Spleen (tissue), 7 donors: ENCODE measurements at regions not wholly inside any gene's neighbourhood (a gene's known extent, or its start where the extent isn't known, plus 50 kb on each side); places are given as distances from the start of the nearest gene placed in this dataset.

ENCODE experiments used
- CTCF ChIP-seq, 11 experiments: fragments of 200-600 bp in 7 of 11; fragments of 450-650 bp in 4 of 11; sonication (generic) in 4 of 11; IDR thresholded peaks in 8 of 11; conservative IDR thresholded peaks in 3 of 11; 1 replicate in 7 of 11; 2 replicates in 4 of 11; pipeline versions ENCODE4 v1.4.0 to v1.8.0; 2016 to 2021; ENCODE audit warnings: antibody characterized with exemption in 11 of 11, inconsistent platforms in 4 of 11, mild to moderate bottlenecking in 1 of 11
- POLR2A ChIP-seq, 3 donors: fragments of 450-650 bp; IDR thresholded peaks; one replicate each; pipeline ENCODE4 v1.5.1; 2017; ENCODE audit warnings: antibody characterized with exemption in 3 of 3, mild to moderate bottlenecking in 1 of 3
- POLR2AphosphoS5 ChIP-seq, 3 donors: sonication (generic); formaldehyde crosslinking; IDR thresholded peaks; one replicate each; pipeline ENCODE4 v1.5.1; 2017; ENCODE audit warnings: antibody characterized with exemption in 3 of 3
- donor health status: DM: no; HTN: no; CAD: no; lungs with moderate emphysema.
- donor health status: DM: no; HTN: no; CAD: no.
- donor health status: DM: no; HTN: no; CAD: no.

- no peak for TF ChIP-seq CTCF (IDR thresholded peaks at IDR 0.05 in 8 of 11, conservative IDR thresholded peaks at IDR 0.05 in 3 of 11)
- TF ChIP-seq POLR2A (IDR thresholded peaks at IDR 0.05), result no peak
- TF ChIP-seq POLR2AphosphoS5 (IDR thresholded peaks at IDR 0.05), result no peak
Observed at GRCh38 chr19:14301150-14301549, 80.1 kb upstream of the ADGRE5 start.
